ENCODE measurements at regions not wholly inside any gene's neighbourhood (a gene's known extent, or its start where the extent isn't known, plus 50 kb on each side); places are given as distances from the start of the nearest gene placed in this dataset.

DNA sequence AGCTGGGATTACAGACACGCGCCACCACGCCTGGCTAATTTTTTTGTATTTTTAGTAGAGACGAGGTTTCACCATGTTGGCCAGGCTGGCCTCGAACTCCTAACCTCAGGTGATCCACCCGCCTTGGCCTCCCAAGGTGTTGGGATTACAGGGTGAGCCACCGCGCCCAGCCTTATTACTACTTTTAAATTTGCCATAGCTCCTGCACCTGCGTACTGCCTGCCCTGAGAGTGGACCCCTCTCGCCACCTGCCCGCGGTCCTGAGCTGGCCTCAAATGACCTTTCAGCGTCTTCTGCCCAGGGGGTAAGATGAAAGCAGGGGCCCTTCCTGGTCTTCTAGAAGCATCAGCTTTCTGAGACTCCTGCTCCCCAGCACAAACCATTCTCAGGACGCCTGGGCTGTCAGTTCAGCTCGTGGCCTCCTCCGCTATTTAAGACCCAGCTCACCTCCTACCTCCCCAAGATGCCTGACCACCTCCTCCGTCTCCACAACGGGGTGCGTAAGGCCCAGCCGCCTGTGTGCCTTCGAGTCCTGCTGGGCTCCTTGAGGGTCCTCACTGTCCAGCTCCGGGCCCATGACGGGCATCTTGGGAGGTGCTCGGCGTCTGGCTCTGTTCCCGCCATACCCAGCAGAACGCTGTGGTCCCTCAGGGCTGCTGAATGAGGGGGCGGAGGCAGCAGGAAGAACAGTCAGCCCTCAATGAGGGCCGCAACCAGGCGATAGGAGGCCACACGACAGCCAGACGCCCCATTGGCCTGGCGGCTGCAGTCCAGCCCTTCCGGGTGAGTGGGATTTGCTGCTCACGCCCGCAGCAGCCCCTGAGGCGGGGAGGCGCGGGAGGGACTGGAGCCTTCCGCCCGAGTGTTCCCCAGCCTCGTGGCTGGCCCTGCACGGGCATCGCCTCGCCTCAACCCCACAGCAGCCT, 266.6 kb downstream of the TFCP2L1 start:
- no peak for DNase-seq (ENCODE audit: low read depth in 2 of 2)

DNA sequence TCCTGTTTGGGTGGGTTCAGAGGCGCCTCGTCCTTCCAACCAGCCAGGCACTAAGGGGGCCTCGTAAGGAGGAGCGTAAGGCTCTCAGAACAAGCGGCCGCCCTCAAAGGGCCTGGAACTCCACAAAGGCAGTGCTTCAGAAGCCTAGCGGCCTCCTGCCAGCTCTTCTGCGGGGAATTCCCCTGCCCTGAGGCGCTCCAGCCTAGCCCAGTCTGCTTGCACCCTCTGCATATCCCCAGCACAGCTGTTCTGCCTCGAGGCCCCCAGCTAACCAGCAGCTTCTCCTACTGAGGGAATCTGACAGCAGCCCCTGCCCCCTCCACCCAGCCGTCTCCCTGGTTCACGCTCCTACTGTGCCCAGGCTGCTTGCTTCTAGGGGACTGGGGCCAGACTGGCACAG, 265.9 kb downstream of the TFCP2L1 start:
- no peak for DNase-seq (ENCODE audit: low read depth in 2 of 2)

DNA sequence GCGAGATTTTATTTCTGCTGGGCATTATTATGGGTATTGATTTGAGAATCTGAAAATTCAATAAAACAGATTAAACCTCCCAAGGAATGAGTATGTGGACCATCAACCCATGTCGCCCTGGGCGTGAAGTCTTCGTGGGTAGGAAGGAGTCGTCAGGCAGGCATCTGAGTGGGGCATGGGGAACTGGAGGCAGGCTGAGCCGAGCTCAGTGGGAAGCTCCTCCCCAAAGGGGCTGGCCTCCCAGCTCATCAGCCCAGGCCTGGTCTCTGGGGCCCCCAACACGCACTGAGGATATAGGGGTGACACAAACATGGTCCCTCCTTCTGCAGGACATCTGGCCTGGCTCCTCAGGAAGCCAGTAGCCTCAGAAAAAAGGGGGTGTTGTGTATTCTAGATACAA, 265.2 kb downstream of the TFCP2L1 start:
- DNase-seq (ENCODE audit: low read depth in 2 of 2), result no peak

DNA sequence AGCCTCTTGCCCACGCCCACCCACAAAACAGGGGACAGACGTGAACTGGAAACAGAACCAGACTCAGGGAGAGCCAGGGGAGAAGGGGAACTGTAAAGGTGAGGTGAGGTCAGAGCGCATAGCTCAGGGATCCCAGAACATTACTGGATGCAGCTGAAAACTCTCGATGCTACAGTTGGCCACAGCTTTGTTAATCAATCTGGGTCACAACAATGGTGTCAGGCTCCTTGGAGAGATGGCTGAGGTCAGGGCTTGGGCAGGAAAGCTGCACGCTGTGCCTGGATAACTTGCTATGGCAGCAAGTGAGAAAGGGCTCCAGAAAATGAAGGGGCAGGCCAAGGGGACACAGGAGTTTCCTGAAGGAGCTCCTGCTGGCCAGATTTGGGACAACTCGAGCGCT, 263.3 kb downstream of the TFCP2L1 start:
- DNase-seq (ENCODE audit: low read depth in 2 of 2), result no peak

DNA sequence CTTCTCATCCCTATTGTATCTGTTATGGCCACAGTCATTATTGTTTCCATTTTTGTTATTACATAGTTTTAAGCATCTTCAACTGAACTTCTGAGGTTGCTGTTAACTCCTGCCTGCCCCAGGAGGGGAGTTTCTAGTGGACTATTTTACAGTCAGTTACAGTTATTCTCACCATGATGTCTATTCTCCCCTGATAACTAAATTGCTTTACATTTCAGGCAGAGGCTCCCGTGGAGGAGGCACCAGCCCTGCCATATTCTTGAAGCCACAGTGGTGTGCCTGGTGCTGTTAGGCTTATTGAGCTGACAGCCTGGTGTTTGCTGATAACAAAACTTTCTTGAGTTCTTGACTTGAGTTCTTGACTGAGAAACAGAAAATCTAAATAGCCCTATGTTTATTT, 256.4 kb downstream of the TFCP2L1 start:
- DNase-seq (ENCODE audit: low read depth in 2 of 2), result no peak

DNA sequence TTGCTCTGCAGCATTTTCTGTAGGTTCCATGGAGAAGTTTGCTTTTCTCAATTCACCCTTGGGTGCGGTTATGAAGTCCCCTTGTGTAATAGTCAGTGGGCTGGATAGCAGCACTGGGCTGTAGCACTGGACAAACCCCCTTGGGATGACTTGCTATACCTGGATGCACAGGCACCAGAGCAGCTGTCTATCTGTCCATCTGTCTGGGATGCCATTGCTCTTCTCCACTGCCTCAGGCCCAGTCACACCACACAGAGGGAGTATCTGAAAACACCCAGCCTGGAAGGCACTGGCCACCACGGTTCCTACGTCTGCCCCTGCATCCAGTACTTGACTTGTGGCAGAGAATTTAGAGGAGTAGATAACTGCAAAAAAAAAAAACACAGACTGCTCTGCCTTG, 254.5 kb downstream of the TFCP2L1 start:
- DNase-seq (ENCODE audit: low read depth in 2 of 2), result no peak

DNA sequence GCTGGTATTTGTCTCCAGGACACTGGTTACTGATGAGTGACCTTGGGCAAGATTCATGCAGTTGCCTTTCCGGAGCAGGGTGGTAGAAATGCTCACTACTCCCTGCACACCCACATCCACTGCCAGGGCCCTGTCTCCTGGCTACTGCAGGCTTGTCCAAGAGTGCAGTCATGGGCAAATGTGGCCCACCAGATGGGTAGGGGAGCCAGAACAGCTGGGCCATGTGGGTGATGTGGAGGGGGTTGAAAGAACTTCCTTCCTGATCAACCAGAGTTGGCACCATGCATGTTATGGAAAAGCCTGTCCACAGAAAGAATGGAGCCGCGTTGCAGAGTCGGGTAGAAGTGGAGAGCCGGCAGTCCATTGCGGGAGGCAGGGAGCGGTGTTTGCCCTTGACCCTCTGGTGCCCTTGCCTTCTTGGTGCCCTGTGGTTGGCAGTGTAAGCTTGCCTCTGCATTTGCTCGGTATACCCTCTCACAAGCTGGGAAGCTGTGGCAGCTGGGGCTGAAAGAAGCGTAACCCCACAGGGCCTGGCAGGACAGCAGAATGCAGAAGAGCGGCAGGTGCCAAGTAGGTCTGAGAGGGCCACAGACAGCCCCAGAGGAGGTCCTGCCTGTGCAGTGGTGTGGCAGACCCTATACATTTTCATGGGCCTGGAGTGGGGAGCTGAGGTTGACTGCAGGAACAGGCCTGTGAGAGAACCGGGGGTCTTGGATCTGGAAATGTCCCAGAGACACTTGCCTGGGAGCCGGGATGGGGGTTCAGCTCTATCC, 253.2 kb downstream of the TFCP2L1 start:
- DNase-seq (ENCODE audit: low read depth in 2 of 2), result no peak

DNA sequence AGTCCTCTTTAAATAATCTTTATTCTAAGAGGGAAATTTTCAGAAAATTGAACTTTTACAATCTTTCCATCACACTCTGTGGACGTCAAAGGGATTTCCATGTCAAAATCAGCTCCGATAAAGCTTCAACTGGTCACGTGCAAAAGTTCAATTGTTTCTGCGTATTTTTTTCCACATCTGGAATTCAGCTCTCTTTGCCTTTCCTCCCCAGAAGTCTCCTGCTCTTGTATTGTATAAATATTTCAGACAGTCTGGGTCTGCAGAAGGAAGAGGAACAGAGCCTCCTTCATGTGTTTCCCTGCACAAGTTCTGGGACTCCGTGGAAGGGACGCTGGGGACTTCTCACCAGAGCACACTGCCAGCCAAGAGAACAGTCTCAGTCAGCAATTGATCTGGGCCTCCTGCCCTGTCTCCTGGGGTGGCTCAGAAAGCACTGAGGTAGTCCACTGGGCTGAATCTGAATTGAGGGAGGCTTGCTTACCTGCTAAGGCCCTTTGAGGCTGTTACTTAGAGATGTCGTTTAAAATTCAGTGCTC, 251.5 kb downstream of the TFCP2L1 start:
- no peak for DNase-seq (ENCODE audit: low read depth in 2 of 2)

DNA sequence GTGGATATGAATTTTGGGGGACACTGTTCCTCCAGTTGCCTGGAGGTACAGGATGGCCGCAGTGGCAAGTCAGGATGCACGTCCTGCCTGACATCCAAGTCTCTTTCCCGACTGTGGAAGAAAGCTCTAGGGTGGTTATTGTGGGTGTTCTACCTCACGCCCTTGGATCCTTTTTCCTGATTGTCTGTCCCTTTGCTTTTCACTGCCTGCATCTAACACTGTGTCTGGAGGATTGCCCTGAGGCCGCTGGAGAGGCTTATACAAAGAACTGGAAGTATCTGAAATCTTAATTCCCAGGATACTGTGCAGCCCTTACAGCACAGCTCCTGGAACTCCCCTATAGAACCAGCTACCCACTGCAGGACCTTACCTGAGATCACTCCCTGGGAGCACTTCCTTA, 250.5 kb downstream of the TFCP2L1 start:
- no peak for DNase-seq (ENCODE audit: low read depth in 2 of 2)

DNA sequence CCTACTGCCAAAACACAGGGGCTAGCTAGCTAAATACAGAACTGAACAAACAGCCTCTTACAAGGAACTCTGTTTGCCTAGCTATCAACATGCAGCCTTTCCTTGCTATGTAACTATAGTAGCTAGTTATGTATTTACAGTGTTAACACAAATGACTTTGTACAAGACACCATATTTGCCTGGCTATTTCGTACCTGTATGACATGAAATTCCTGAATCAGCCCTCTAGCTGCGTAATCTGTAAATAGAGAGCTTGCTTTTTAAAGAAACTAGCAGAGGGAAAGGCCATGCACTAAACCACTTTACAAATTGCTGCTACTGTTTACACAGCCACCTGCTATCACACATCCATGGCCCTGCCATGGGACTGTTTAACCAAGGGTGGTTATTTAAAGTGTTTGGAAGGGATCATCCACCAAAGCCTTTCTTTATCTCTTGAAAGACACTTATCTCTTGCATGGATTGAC, 248.7 kb downstream of the TFCP2L1 start:
- DNase-seq (ENCODE audit: low read depth in 2 of 2), result no peak

DNA sequence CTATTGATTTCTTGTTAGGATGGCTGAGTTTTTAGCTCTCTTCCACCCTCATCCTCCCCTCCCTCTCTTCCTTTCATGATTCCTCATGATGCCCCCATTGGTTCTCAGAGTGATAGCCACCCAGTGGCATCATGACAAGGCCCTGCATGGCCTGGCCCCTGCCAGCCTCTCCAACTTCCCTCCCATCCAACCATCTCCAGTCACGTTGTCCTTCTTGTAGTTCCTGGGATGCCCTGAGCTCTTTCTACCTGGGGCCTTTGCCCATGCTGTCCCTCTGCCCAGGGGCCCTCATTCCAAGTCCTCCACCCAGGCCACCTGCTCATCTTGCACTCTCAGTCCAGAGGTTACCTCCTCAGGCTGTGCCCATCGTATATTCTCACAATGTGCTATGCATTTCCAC, 247.5 kb downstream of the TFCP2L1 start:
- DNase-seq (ENCODE audit: low read depth in 2 of 2), result no peak

DNA sequence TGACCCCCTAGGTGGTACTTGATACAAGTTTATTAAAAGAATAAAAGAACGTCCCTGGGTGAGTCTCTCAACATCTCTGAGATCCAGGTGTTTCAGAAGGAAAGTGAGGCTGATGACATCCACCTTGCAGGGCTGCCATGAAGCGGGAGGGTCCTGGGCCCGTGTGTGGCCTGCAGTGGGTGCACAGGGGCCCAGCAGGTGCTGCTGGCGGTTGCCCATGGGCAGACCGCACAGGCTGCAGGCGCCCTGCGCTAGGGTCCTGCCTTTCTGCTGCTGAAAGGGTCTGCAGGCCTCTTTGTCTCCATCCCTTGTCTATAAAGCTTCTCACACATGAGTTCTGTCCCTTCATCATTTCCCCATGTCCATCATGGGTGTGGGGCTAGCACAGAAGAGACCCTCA, 247.0 kb downstream of the TFCP2L1 start:
- DNase-seq (ENCODE audit: low read depth in 2 of 2), result no peak

DNA sequence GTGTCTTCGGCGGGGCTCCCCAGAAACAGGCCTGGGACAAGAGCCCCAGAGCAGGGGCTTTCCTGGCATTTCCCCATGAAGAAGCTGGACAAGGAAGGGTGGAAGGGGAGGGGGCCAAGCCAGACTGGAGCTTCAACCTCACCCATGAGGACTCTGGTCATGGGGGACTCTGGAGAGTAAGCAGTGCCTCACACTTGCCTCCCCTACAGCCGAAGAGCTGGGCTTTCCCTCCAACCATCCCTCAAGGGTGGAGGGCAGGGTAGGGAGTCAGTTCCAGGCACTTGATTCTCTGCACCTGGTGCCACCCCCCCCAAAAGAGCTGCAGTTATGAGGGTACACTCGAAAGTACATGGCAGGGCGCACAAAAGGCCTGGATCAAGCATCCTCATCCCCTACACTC, 246.6 kb downstream of the TFCP2L1 start:
- DNase-seq (ENCODE audit: low read depth in 2 of 2), result no peak

DNA sequence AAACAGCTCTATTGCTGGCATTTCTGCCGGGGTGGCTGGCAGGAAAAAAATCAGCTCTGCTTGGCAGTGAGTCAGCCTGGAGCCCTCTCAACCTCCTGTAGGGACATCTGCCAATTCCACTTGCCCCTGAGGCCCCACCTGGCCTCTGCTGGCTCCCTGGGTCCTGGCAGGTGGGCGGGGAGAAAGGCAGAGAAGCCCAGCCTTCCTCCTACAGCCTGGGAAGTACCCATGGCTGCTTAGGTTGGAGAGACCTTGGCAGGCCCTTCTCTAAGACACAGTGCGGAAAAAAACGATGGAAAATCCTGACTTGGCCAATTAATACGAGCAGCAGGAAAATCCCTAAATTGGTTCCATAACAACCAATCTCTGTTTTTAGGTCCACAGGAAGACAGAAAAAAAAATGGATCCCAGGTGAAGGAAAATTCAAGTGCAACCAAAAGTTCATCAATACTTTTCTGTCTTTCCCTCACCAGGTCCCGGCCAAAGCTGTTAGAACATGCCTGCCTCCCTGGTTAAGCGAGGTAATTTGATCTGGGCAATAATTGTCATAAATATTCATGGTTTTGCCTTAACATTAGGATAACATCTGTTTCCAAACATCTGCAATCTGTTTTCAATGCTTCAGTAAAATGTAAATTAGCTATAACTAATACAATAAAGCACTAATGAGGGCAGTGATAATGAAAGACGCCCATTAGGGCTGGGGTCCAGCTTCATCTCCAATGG, 245.9 kb downstream of the TFCP2L1 start:
- DNase-seq (ENCODE audit: low read depth in 2 of 2), result no peak

DNA sequence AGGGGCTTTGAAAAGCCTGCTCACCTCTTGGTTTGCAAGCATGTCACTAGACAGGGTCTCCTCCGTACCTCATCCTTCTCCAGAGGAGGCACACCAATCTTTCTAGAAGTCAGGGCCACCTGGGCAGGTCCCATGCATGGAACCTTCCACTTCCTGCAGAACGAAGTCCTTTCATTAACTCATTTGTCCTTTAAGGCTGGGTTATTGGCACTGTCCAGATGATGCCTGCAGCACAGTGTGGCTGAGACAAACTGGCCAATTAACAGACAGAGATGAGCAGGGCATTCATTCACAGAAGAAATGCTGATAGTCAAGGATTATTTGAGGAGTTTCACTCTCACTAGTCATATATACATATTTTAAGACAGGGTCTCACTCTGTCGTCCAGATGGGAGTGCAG, 245.3 kb downstream of the TFCP2L1 start:
- DNase-seq (ENCODE audit: low read depth in 2 of 2), result no peak

DNA sequence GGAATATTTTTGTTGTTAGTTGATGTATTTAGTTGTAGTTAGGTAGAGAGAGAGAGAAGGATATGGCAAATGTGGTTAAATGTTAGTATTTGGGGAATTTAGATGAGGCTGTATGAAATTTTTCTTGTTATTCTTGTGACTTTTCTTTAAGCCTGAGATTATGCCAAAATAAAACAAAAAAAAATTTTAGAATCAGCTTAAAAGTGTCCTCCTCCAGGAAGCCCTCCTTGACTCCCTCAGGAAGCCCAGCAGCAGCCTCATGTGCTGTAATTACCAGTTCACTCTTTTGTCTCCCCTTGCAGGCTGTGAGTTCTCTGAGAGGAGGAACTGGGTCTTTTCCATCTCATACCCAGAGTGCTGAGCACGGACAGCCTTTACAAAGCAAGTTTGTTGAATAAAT, 243.5 kb downstream of the TFCP2L1 start:
- no peak for DNase-seq (ENCODE audit: low read depth in 2 of 2)

DNA sequence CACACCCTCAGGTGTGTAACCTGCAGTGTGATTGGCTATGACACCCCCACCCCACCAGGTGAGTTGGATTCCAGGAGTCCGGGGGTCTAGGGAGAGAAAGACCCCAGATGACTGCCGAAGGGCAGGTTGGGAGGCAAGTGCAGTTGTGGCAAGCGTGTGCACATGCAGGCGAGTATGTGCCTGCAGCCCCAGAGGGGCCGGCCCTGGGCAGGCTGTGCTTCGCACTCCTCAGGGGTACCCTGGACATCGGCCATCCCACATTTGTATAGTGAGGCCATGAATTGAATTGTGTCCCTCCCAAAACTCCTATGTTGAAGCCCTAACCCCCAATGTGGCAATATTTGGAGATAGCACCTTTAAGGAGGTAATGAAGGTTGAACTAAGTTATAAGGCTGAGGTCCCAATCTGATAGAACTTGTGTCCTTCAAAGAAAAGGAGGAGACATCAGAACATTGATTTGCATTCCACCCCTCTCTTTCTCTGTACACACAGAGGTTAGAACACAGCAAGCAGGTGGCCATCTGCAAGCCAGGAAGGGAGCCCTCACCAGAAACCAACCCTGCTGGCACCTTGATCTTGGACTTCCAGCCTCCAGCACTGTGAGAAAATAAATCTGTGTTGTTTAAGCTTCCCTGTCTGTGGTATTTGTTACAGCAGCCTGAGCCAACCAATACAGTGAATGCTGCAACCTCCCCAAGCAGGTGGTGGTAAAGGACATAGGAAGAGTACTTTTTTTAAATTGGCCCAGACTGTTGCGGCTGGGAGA, 241.8 kb downstream of the TFCP2L1 start:
- DNase-seq (ENCODE audit: low read depth in 2 of 2), result no peak

DNA sequence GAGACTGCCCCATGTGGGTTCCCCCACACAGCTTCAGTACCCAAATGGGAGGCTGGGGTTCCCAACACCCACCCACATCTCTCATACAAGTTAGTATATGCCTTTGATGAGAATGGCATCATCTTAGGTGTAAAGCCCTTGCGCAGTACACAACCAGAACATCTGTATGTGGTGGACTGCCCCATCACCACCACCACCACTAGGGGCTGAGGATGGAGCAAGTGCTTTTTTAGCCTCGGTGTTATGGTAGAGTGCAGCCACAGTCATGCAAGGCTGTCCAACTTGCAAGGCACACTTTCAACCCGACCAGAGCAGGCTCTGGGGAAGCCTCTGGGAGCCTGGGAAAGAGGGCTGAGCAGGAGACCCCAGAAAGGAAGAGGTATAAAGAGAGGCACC, 241.2 kb downstream of the TFCP2L1 start:
- DNase-seq (ENCODE audit: low read depth in 2 of 2), result no peak

DNA sequence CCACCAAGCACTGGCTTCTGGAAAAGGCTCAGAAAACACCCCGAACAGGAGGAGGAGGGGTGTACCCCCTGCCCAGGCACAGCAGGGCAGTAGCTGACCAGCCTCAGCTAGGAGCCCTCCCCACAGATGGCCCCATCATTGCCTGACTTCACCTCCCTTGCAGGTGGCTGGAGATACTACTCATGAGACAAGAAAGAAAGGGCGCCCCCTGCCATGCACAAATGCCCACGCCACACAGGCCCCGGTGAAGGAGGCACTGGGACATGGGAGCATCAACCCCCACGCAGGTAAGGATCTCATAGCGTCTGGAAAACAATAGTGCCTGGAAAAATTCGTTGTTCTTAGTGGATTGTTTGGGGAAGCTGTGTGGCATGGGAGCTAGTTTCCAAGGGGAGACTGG, 240.6 kb downstream of the TFCP2L1 start:
- no peak for DNase-seq (ENCODE audit: low read depth in 2 of 2)

DNA sequence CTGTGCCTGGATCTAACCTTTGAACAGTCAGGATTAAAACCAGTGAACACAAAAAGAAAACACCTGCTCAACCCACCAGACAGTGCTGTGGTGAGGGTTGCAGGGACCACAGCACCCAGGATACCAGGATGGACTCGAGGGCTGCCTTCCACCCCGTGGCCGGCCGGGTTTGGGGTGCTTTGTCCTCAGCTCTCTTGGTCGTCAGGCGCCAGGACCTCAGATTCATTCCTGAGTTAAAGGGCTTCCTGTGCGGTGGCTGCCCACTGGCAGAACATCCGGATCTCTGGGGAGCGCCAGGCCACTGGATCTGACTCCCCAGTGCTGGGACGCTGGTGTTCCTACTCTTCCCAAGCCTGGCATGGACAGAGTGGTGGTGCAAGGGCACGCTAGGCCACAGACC, 239.8 kb downstream of the TFCP2L1 start:
- no peak for DNase-seq (ENCODE audit: low read depth in 2 of 2)

DNA sequence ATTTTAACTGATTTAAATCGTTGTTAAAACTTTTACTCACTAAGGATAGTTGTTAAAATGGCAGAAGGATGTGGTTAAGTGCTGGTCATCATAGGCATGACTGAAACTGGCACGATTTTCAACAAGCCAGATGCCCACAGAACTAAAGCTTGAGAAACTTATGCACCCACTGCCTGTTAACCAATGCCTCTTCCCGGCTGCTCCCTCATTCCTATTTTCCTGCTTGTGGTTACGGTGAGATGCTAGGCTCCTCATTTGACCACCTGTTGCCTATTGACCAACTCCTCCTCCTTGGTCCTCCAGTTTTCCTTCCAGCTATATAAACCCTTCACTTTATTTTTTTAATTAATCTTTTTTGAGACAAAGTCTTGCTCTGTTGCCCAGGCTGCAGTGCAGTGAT, 238.7 kb downstream of the TFCP2L1 start:
- no peak for DNase-seq (ENCODE audit: low read depth in 2 of 2)
